Testis (tissue), 2 donors: ENCODE measurements at regions not wholly inside any gene's neighbourhood (a gene's known extent, or its start where the extent isn't known, plus 50 kb on each side); places are given as distances from the start of the nearest gene placed in this dataset.

Experiments
- CTCF ChIP-seq, 3 experiments: fragments of 450-650 bp in 2 of 3; fragments of 200-600 bp in 1 of 3; sonication (generic) in 1 of 3; IDR thresholded peaks; one replicate each; pipeline ENCODE4 v1.5.1; 2016 to 2019; ENCODE audit warnings: antibody characterized with exemption in 3 of 3, mild to moderate bottlenecking in 2 of 3, moderate library complexity in 1 of 3
- POLR2A ChIP-seq: fragments of 450-650 bp; IDR thresholded peaks from one replicate; pipeline ENCODE4 v1.6.1; 2017; ENCODE audit warnings: antibody characterized with exemption, mild to moderate bottlenecking, moderate library complexity

GRCh38 chr15:100785181-100786138 is 94.2 kb upstream of the ALDH1A3 start:
- TF ChIP-seq CTCF (IDR thresholded peaks at IDR 0.05) (no peak), POLR2A (no peak)
